Erythroblast (primary cell): ENCODE measurements at regions not wholly inside any gene's neighbourhood (a gene's known extent, or its start where the extent isn't known, plus 50 kb on each side); places are given as distances from the start of the nearest gene placed in this dataset.

Experiments
- GATA1 ChIP-seq: IDR thresholded peaks from 2 replicates; pipeline ENCODE4 v1.6.1; 2011; ENCODE audit warnings: low read depth, mild to moderate bottlenecking, control low read depth, low read length, moderate library complexity
- POLR2A ChIP-seq: IDR thresholded peaks from 2 replicates; pipeline ENCODE4 v1.6.1; 2011; ENCODE audit warnings: mild to moderate bottlenecking, low read length

DNA sequence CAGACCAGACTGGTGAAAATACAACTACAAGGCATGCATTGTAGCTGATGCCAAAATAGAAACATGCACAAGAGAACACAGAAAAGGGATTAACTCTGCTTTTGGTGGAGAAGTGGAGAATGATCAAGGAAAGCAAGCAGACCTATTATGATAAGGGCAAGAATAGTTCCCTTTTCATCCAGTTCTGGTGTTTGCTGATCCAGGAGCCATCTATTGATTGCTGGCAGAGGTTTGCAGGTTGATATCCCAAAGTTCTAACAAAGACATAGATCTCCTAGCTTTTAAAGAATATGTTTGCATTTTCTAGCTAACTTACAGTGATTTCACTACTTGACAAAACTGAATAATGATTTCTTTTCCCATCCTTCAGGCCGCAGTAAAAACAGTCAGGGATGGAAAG, 166.2 kb upstream of the CDKN3 start:
- TF ChIP-seq POLR2A = no peak
- no peak for TF ChIP-seq GATA1
